ENCODE measurements at regions not wholly inside any gene's neighbourhood (a gene's known extent, or its start where the extent isn't known, plus 50 kb on each side); places are given as distances from the start of the nearest gene placed in this dataset.
"Not testable (repeated sequence)": the region's sequence is repeated elsewhere in the genome, so short reads cannot be mapped to it uniquely, and the experiment has no call there.

GRCh38 chr14:57060276-57060955 lies 208.3 kb downstream of the EXOC5 start:
- DNase-seq: peak in 1 of 5 donors; percentile 80

DNA sequence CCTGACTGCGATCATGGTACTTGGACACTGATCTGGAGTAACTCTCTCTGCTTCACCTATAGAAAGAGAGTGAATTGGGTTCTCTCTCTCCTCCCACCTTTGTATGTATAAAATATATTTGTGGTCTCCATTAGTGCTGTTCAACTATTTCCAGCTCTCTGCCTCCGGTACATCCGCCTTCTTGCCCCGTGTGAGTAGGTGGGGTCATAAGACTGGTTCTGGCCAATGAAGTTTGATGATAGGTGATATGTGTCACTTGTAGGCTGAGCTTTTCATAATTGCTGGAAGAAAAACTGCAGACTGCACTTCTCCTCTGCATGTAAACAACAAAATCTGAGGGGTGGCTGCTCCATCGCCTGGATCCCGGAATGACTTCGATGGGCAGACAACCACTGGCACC lies 210.4 kb downstream of the EXOC5 start:
- no peak for DNase-seq

DNA sequence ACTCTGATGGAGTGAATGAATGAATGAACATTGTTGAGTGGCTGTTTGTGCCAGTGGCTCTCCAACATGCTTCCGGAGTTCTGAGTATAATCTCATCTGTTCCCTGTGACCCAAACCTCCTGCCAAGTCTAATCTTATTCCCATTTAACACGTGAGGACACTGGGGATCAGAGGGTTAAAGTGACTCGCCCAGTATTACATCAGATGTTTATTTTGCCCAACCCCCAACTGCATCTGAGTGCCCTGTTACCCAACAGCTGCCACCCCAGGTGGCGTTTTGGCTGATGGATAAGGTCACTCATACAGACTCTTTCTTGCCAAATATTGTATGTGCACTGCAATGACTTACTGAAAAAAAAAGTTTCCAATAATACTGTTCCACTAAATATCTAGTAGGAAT lies 210.9 kb downstream of the EXOC5 start:
- no peak for DNase-seq

- DNase-seq: not testable (repeated sequence)
These were observed 212.2 kb downstream of the EXOC5 start for GRCh38 chr14:57056522-57056921.

- DNase-seq: no peak
These were observed 215.9 kb downstream of the EXOC5 start for GRCh38 chr14:57052705-57053302.

DNA sequence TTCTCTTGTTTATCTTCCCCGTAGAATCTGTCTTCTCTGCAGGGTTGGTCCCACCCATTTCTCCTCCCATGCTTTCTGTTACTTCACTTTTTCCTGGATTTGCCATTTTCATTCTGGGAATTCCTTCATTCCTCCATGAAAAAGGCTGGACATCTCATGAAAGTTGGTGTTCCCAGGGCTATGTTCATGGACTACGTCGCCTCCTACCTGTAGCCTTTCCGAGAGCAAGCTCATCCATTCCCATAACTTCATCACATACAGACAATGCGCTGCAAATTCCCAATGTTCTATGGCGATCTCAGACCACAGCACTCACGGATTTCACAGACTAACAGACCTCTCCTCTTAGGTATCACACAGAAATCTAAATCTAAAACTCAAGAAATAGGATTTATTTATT lies 217.1 kb downstream of the EXOC5 start:
- DNase-seq: no peak

GRCh38 chr14:57049848-57050247 lies 218.9 kb downstream of the EXOC5 start:
- no peak for DNase-seq

GRCh38 chr14:57046175-57046574 lies 222.5 kb downstream of the EXOC5 start:
- no peak for DNase-seq

DNA sequence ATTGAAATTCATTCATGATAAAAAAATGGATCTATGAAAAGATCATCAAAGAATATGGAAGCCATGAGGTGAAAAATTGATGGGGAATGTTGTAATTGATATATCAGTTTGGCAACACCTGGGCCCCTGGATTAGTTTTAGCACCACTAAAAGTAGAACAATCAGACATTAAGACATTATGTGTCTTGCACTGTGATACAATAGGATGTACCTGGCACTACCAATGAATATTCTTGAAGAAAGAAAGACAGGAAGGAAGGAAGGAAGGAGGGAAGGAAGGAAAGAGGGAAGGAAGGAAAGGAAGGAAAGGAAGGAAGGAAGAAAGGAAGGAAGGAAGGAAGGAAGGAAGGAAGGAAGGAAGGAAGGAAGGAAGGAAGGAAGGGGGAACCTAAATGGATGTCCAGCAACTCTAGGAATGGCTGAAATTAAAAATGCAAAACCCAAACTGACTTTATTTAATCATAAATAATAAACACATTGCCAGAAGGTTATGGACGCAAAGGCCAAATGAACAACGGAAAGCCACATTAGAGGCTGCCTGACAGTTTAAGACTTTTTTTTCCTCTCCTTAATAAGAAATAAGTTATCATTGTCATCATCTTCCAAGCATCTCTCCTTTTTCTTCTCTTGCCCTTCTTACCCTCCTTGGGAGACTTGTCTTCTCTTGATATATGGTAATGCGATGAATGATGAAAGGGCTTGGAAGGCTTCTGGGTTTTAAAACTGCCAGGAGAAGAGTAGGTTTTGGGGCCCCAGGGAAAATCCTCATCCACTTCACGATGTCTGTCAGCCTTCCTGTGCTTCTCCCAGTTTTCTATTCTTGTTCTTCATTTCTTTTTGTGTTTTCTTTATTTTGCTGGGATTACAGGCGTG lies 224.4 kb downstream of the EXOC5 start:
- DNase-seq: not testable (repeated sequence)

DNA sequence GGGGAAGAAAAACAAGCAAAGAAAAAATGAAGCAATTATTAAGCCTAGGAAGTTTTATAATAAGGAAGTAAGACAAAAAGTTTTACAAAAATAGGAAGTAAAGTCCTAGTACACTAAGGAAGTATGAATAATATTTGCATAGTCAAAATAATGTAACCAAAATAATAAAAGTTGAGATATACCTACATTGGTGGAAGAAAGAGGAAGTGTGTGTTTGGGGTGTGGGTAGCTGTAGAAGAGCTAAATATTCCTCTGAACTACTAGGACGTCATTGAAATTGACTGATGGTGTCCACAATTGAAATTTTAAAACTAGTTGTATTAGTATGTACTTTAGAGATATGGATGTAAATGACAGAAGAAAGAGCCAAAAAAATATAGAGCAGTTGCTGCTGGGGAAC lies 228.4 kb upstream of the OTX2 start:
- no peak for DNase-seq

DNA sequence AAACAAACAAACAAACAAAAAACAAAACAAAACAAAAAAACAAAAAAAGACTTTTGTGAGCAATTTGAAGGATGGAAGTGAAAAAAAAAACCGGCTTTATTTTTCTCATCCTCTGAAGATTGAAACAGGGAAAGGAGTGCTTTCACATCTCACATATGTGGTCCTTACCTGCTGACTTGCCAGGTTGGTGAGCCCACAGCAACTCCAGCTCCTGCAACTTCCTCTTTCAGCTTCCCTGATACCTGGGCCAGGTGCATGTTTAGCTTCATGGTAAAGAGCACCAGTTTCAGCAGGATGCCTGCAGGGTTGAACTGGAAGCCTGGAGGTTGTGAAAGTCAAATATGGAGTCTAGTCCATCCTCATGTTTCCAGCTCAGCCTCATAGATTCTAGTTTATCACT lies 221.2 kb upstream of the OTX2 start:
- no peak for DNase-seq

- no peak for DNase-seq
These were observed 219.5 kb upstream of the OTX2 start for GRCh38 chr14:57029620-57030253.

DNA sequence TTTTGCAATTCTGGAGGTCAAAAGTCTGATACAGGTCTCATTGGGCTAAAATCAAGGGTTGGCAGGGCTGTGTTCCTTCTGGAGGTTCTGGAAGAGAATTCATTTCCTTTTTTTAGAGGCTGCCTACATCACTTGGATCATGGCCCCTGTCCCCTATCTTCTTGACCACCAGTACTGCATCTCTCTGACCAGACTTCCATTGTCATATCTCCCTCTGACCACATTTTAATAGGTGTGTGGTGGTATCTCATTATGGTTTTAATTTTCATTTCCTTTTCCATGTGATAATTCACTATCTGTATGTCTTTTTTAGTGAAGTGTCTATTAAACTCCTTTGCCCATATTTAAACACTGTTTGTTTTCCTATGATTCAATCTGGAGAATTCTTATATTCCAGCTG lies 215.2 kb upstream of the OTX2 start:
- DNase-seq: no peak

DNA sequence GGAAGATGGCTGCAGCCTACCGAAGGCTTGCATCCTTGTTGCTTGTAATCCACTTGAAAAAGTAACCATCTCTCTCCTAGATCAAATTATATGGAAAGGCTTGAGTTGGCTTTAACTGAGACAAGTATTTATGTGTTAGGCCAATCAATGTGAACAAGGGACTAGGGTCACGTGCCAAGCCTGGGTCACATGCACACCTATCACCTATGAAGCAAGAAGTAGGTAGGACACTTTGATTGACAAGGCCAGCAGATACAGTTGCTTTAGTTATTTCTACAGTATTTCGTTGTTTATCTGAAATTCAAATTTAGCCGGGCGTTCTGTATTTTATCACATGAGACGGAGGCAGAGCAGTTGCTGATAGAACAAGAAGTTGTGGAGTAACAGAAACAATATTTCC lies 212.3 kb upstream of the OTX2 start:
- DNase-seq: no peak

DNA sequence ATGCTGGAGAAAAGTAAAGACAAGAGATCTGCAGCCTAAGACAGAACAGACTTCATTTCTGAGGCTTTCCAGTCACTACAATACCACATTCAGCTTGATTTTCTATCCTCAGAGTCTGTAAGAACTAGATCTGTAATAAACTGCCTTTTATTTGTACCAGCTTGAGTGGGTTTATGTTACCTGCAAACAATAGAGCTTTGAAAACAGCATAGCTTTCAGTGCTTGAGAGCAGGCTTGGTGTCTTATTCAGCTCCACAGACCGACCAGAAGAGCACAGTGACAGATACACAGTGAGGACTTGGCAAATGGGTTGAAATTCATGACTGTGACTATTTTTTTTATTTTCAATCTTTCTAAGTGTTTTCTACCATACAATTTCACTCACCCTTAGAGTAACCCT lies 207.8 kb upstream of the OTX2 start:
- no peak for DNase-seq

- no peak for DNase-seq
These were observed 203.7 kb upstream of the OTX2 start for GRCh38 chr14:57013987-57014386.

DNA sequence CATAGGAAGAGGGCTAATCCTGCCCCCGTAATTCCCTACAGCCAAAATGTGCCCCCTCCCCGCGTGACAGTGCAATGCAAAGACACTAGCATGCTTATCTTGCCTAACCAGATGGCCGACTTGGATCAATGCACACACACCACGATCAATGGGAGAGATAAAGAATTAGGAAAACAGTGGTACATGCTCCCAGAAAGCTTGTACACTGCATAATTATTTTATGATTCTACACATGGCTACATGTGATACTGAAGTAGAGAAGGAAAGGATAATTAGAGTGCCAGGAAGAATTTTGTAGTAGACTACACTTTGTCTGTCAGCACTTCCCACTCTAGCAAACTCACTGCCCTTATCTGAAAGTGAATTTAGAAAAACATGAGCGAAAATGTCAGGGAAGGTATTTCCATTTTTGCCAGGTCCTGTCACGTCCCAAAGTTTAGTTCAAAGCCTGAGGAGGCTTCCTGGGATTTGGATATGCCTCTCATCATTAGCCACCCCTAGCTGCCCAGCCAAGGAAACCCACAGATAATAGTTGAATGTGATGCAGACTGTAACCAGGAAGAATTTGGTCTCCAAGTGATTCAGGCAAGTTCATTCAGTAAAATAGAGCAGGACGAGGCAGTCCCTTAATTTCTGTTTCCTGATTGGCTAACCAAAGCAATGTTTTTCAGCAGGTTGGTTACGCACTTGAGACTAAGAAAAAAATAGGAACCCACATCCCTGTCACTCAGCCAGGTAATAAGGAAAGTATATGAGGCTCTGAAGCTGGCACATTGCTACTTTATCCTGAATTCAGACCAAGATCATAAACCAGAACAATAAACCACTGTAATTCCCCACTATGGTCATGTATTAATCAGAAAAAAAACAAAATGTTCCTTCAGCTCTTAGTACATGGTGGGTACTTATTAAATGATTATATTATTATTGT lies 199.6 kb upstream of the OTX2 start:
- no peak for DNase-seq

DNA sequence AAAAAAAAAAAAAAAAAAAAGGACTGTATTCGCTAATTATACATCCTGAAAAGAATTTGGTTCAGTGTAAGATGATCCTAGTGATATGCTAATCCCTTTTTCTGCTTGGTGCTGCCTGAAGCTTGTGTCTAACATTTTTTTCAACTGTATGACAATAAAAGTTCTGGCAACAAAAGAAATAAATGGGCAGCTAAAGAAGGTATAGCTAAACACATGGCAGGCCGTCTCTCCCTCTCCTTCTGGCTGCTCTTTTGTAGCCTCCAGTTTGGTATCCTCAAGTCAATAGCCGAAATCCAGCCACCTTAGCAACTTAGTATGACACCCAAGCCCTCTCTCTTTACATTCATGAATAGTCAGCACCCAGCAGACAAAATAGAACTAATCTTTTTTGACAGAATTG lies 198.3 kb upstream of the OTX2 start:
- no peak for DNase-seq

DNA sequence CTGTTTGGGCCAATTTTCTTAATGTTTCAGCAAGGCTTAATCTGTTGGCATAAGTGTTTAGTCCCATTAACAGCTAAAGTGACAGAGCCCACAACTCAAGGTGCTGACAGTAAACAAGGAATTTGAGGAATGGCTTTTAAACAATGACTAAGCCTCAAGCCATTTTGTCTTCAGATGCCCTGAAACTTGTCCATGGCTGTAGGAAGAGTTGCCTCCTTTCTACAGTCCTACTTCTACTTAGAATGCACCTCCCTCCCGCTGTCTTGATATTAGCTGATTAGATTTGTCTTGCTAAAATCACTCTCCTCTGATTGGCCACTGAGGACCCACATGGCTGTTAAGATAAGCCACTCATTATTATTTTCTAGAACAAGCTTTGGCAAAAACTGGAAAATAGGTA lies 188.4 kb upstream of the OTX2 start:
- no peak for DNase-seq

DNA sequence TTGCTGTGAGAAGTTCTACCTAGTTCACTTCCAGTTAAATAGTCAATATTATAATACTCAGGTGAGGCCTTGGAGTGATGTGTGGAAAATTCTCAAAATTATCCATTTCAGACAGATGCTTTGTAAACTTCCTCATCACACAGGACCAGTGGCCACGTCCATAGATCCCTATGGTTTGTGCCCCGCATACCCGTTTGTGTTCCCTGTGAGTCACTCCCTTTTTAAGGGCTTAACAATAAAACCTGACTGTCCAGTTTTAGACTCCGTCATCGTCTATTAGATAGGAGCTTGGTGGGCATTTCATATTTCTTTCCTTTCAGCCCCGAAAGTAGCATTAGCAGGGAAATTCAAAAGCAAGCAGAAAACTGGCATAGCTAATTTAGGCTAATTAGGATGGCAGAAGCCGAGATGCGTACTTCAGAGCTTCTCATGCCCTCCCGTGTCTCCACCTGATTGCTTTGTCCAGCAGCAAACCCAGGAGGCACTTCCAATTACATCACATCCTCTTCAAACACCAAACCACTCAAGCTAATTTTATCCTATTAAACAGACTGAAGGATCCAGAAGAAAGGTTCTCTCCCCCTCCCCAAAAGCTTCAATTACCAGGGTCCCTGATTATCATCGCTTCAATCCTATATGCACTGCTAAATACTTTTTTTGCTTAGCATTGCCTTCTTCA lies 186.6 kb upstream of the OTX2 start:
- no peak for DNase-seq

GRCh38 chr14:56995010-56995409 lies 184.7 kb upstream of the OTX2 start:
- DNase-seq: no peak

DNA sequence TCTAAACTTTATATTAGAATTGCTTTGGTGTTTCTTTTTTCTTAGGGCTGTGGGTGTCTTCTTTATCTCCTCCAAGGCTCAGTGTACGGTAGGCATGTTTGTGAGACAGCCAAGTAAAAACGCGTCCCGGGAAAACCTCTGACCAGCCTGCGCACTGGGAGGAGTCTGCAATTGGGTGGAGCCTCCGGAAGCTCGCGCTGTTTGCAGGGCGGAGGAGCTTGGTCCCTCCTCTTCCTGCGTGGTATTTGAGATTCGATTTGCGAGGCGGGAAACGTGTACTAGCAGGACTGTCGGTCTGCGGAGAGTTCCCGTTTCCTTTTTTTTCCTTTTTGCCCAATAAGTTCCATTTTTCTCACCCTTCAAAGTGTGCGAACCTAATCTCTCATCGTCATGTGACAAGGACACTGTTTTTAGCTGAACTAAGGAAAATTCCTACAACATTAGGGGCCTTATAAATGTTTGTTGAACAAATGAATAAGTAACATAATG lies 182.1 kb upstream of the OTX2 start:
- DNase-seq: no peak
